ENCODE measurements at regions not wholly inside any gene's neighbourhood (a gene's known extent, or its start where the extent isn't known, plus 50 kb on each side); places are given as distances from the start of the nearest gene placed in this dataset.
"Not testable (repeated sequence)": the region's sequence is repeated elsewhere in the genome, so short reads cannot be mapped to it uniquely, and the experiment has no call there.

- DNase-seq (ENCODE audit: low read depth, low spot score), result no peak
Observed at GRCh38 chr2:180312542-180312941, 305.4 kb upstream of the CWC22 start.

GRCh38 chr2:180307096-180307495 is 300.0 kb upstream of the CWC22 start:
- no peak for DNase-seq (ENCODE audit: low read depth, low spot score)

- no peak for DNase-seq (ENCODE audit: low read depth, low spot score)
Observed at GRCh38 chr2:180306346-180306745, 299.2 kb upstream of the CWC22 start.

- no peak for DNase-seq (ENCODE audit: low read depth, low spot score)
Observed at GRCh38 chr2:180291552-180292421, 284.7 kb upstream of the CWC22 start.

- DNase-seq (ENCODE audit: low read depth, low spot score), result no peak
Observed at GRCh38 chr2:180291060-180291459, 284.0 kb upstream of the CWC22 start.

- no peak for DNase-seq (ENCODE audit: low read depth, low spot score)
Observed at GRCh38 chr2:180289627-180290026, 282.5 kb upstream of the CWC22 start.

- DNase-seq (ENCODE audit: low read depth, low spot score), result no peak
Observed at GRCh38 chr2:180279581-180279980, 272.5 kb upstream of the CWC22 start.

- DNase-seq (ENCODE audit: low read depth, low spot score), result no peak
Observed at GRCh38 chr2:180276733-180277132, 269.6 kb upstream of the CWC22 start.

GRCh38 chr2:180268006-180268405 is 260.9 kb upstream of the CWC22 start:
- DNase-seq (ENCODE audit: low read depth, low spot score), result no peak

- DNase-seq (ENCODE audit: low read depth, low spot score), result no peak
Observed at GRCh38 chr2:180261976-180262375, 254.9 kb upstream of the CWC22 start.

GRCh38 chr2:180258579-180258978 is 251.5 kb upstream of the CWC22 start:
- DNase-seq (ENCODE audit: low read depth, low spot score), result no peak

- no peak for DNase-seq (ENCODE audit: low read depth, low spot score)
Observed at GRCh38 chr2:180258041-180258537, 251.0 kb upstream of the CWC22 start.

GRCh38 chr2:180257247-180257646 is 250.2 kb upstream of the CWC22 start:
- no peak for DNase-seq (ENCODE audit: low read depth, low spot score)

- DNase-seq (ENCODE audit: low read depth, low spot score), result no peak
Observed at GRCh38 chr2:180255981-180256380, 248.9 kb upstream of the CWC22 start.

GRCh38 chr2:180254872-180255271 is 247.8 kb upstream of the CWC22 start:
- DNase-seq (ENCODE audit: low read depth, low spot score), result no peak

GRCh38 chr2:180247658-180248057 is 240.6 kb upstream of the CWC22 start:
- DNase-seq (ENCODE audit: low read depth, low spot score), result no peak

GRCh38 chr2:180246268-180246667 is 239.2 kb upstream of the CWC22 start:
- DNase-seq (ENCODE audit: low read depth, low spot score), result no peak

- no peak for DNase-seq (ENCODE audit: low read depth, low spot score)
Observed at GRCh38 chr2:180240774-180241173, 233.7 kb upstream of the CWC22 start.

GRCh38 chr2:180238729-180239128 is 231.6 kb upstream of the CWC22 start:
- no peak for DNase-seq (ENCODE audit: low read depth, low spot score)

- DNase-seq (ENCODE audit: low read depth, low spot score), result not testable (repeated sequence)
Observed at GRCh38 chr2:180236061-180236460, 229.0 kb upstream of the CWC22 start.

GRCh38 chr2:180235506-180235905 is 228.4 kb upstream of the CWC22 start:
- not testable (repeated sequence) for DNase-seq (ENCODE audit: low read depth, low spot score)

- not testable (repeated sequence) for DNase-seq (ENCODE audit: low read depth, low spot score)
Observed at GRCh38 chr2:180234991-180235390, 227.9 kb upstream of the CWC22 start.

GRCh38 chr2:180231015-180231414 is 223.9 kb upstream of the CWC22 start:
- DNase-seq (ENCODE audit: low read depth, low spot score), result no peak
